ENCODE measurements at regions not wholly inside any gene's neighbourhood (a gene's known extent, or its start where the extent isn't known, plus 50 kb on each side); places are given as distances from the start of the nearest gene placed in this dataset.
"Not testable (repeated sequence)": the region's sequence is repeated elsewhere in the genome, so short reads cannot be mapped to it uniquely, and the experiment has no call there.

GRCh38 chr14:87434680-87435079, 558.3 kb downstream of the GALC start:
- DNase-seq (ENCODE audit: low read depth in 1 of 2, low spot score in 1 of 2), result no peak

GRCh38 chr14:87434011-87434410, 559.0 kb downstream of the GALC start:
- DNase-seq (ENCODE audit: low read depth in 1 of 2, low spot score in 1 of 2), result no peak

- no peak for DNase-seq (ENCODE audit: low read depth in 1 of 2, low spot score in 1 of 2)
Measured at GRCh38 chr14:87432698-87433097, 560.3 kb downstream of the GALC start.

- DNase-seq (ENCODE audit: low read depth in 1 of 2, low spot score in 1 of 2), result no peak
Measured at GRCh38 chr14:87430810-87431209, 562.2 kb downstream of the GALC start.

- DNase-seq (ENCODE audit: low read depth in 1 of 2, low spot score in 1 of 2), result no peak
Measured at GRCh38 chr14:87430214-87430613, 562.8 kb downstream of the GALC start.

- no peak for DNase-seq (ENCODE audit: low read depth in 1 of 2, low spot score in 1 of 2)
Measured at GRCh38 chr14:87419925-87420324, 573.1 kb downstream of the GALC start.

GRCh38 chr14:87411370-87411769, 581.6 kb downstream of the GALC start:
- DNase-seq (ENCODE audit: low read depth in 1 of 2, low spot score in 1 of 2), result no peak

- no peak for DNase-seq (ENCODE audit: low read depth in 1 of 2, low spot score in 1 of 2)
Measured at GRCh38 chr14:87409393-87409792, 583.6 kb downstream of the GALC start.

GRCh38 chr14:87407344-87407743, 585.6 kb downstream of the GALC start:
- DNase-seq (ENCODE audit: low read depth in 1 of 2, low spot score in 1 of 2), result no peak

GRCh38 chr14:87405563-87405962, 587.4 kb downstream of the GALC start:
- DNase-seq (ENCODE audit: low read depth in 1 of 2, low spot score in 1 of 2), result no peak

GRCh38 chr14:87397499-87397898, 595.5 kb downstream of the GALC start:
- DNase-seq (ENCODE audit: low read depth in 1 of 2, low spot score in 1 of 2), result no peak

- no peak for DNase-seq (ENCODE audit: low read depth in 1 of 2, low spot score in 1 of 2)
Measured at GRCh38 chr14:87391066-87391465, 601.9 kb downstream of the GALC start.

GRCh38 chr14:87388946-87389345, 604.0 kb downstream of the GALC start:
- no peak for DNase-seq (ENCODE audit: low read depth in 1 of 2, low spot score in 1 of 2)

GRCh38 chr14:87387806-87388205, 605.2 kb downstream of the GALC start:
- DNase-seq (ENCODE audit: low read depth in 1 of 2, low spot score in 1 of 2), result no peak

- DNase-seq (ENCODE audit: low read depth in 1 of 2, low spot score in 1 of 2), result no peak
Measured at GRCh38 chr14:87386524-87386923, 606.5 kb downstream of the GALC start.

GRCh38 chr14:87380054-87380453, 612.9 kb downstream of the GALC start:
- DNase-seq (ENCODE audit: low read depth in 1 of 2, low spot score in 1 of 2), result no peak

GRCh38 chr14:87368751-87369150, 624.2 kb downstream of the GALC start:
- DNase-seq (ENCODE audit: low read depth in 1 of 2, low spot score in 1 of 2), result no peak

GRCh38 chr14:87360246-87360645, 632.7 kb downstream of the GALC start:
- DNase-seq (ENCODE audit: low read depth in 1 of 2, low spot score in 1 of 2), result not testable (repeated sequence)

GRCh38 chr14:87351007-87351406, 642.0 kb downstream of the GALC start:
- DNase-seq (ENCODE audit: low read depth in 1 of 2, low spot score in 1 of 2), result no peak

- no peak for DNase-seq (ENCODE audit: low read depth in 1 of 2, low spot score in 1 of 2)
Measured at GRCh38 chr14:87349921-87350320, 643.1 kb downstream of the GALC start.

GRCh38 chr14:87343652-87344051, 649.3 kb downstream of the GALC start:
- DNase-seq (ENCODE audit: low read depth in 1 of 2, low spot score in 1 of 2), result no peak

GRCh38 chr14:87334997-87335685, 657.8 kb downstream of the GALC start:
- no peak for DNase-seq (ENCODE audit: low read depth in 1 of 2, low spot score in 1 of 2)

GRCh38 chr14:87331991-87332390, 661.0 kb downstream of the GALC start:
- no peak for DNase-seq (ENCODE audit: low read depth in 1 of 2, low spot score in 1 of 2)

Data from stimulated activated CD4-positive, alpha-beta T cell treated with anti-CD3 and anti-CD28 coated beads, Interleukin-15, amount 100 ng/mL, for 1 hour (primary cell).